GM23248 (cell line): ENCODE measurements at regions not wholly inside any gene's neighbourhood (a gene's known extent, or its start where the extent isn't known, plus 50 kb on each side); places are given as distances from the start of the nearest gene placed in this dataset.

Experiments
- DNase-seq: peaks from one replicate; pipeline ENCODE4 v3.0.0-alpha.2; 2015
- H2AFZ ChIP-seq: fragments of 200-600 bp; sonication (generic); 2 replicates; pipeline ENCODE4 v1.6.1; 2016; ENCODE audit warnings: antibody characterized with exemption
- H3F3A ChIP-seq: fragments of 200-600 bp; sonication (generic); 2 replicates; pipeline ENCODE4 v1.6.1; 2016; ENCODE audit warnings: mild to moderate bottlenecking, antibody characterized with exemption, mixed run types; ENCODE audit not compliant: insufficient read depth
- H3K27ac ChIP-seq: fragments of 200-600 bp; sonication (generic); 2 replicates; pipeline ENCODE4 v1.5.1; 2016; ENCODE audit warnings: mild to moderate bottlenecking
- H3K27me3 ChIP-seq: fragments of 200-600 bp; sonication (generic); replicated peaks from 2 replicates; pipeline ENCODE4 v1.6.1; 2016; ENCODE audit warnings: mild to moderate bottlenecking; ENCODE audit not compliant: insufficient read depth
- H3K36me3 ChIP-seq: fragments of 200-600 bp; sonication (generic); 2 replicates; pipeline ENCODE4 v1.6.1; 2016; ENCODE audit warnings: low read depth, mild to moderate bottlenecking
- H3K4me1 ChIP-seq: fragments of 200-600 bp; sonication (generic); 2 replicates; pipeline ENCODE4 v1.6.1; 2016; ENCODE audit warnings: mild to moderate bottlenecking; ENCODE audit not compliant: insufficient read depth
- H3K4me2 ChIP-seq: fragments of 200-600 bp; sonication (generic); one replicate; pipeline ENCODE4 v1.6.1; 2016; ENCODE audit warnings: mild to moderate bottlenecking; ENCODE audit not compliant: unreplicated experiment
- H3K4me3 ChIP-seq: fragments of 200-600 bp; sonication (generic); 2 replicates; pipeline ENCODE4 v1.5.1; 2016; ENCODE audit warnings: mild to moderate bottlenecking
- H3K79me2 ChIP-seq: fragments of 200-600 bp; sonication (generic); 2 replicates; pipeline ENCODE4 v1.6.1; 2016; ENCODE audit warnings: mild to moderate bottlenecking; ENCODE audit not compliant: insufficient read depth
- H3K9ac ChIP-seq: fragments of 200-600 bp; sonication (generic); 2 replicates; pipeline ENCODE4 v1.6.1; 2016; ENCODE audit warnings: mild to moderate bottlenecking
- H3K9me2 ChIP-seq: fragments of 200-600 bp; sonication (generic); 2 replicates; pipeline ENCODE4 v1.6.1; 2016; ENCODE audit warnings: mixed run types, mild to moderate bottlenecking, moderate library complexity; ENCODE audit not compliant: insufficient read depth
- H3K9me3 ChIP-seq: fragments of 200-600 bp; sonication (generic); one replicate; pipeline ENCODE4 v1.6.1; 2017; ENCODE audit warnings: low read depth
- H4K20me1 ChIP-seq: fragments of 200-600 bp; sonication (generic); 2 replicates; pipeline ENCODE4 v1.6.0; 2016; ENCODE audit not compliant: insufficient read depth
- EZH2 ChIP-seq: fragments of 200-600 bp; sonication (generic); IDR thresholded peaks from 2 replicates; pipeline ENCODE4 v1.6.1; 2018; ENCODE audit warnings: antibody characterized with exemption, mild to moderate bottlenecking; ENCODE audit not compliant: insufficient read depth, poor library complexity, severe bottlenecking
- EZH2phosphoT487 ChIP-seq: fragments of 200-600 bp; sonication (generic); IDR thresholded peaks from 2 replicates; pipeline ENCODE4 v1.6.1; 2018; ENCODE audit warnings: antibody characterized with exemption, moderate library complexity, mild to moderate bottlenecking, low read depth; ENCODE audit not compliant: insufficient read depth
- WGBS, 2 experiments: methylation state at CpG; one replicate each; pipeline ENCODE4 v1.1.6; 2015 to 2017; ENCODE audit warnings: low lambda C conversion rate in 2 of 2, low coverage in 1 of 2; ENCODE audit errors: missing lambda C conversion rate in 2 of 2; 5-methylcytosine and 5-hydroxymethylcytosine counted together
- in situ Hi-C: fragments of 300-500 bp; cut with MboI; formaldehyde crosslinking; loops from 2 replicates; pipeline ENCODE4 v1.15.0; 2020

DNA sequence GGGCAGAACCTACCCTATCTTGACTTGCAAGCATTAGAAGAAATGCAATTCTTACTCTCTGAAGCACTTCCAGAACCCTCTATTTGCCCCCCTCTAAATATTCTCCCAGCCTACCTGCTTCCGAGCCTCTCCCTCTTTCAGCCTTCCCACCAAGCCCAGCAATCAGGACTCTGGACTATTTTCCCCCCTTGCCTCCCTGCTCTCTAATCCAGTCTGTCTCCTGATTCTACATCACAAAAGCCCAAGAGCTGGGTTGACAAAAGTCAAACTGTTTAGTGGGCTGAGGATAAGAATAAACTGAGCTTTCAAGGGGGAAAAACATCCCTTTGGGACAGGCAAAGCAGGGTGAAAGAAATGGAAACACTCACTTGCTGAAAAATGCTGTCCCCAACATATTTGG lies 123.2 kb upstream of the KIF2A start:
- no peak overlapping the region for H3K4me2 ChIP-seq
- no peaks in the 10 kb centered on the region for H3K4me1 ChIP-seq
- DNase-seq, result no peak
- H3K36me3 ChIP-seq, result no peaks in the 10 kb centered on the region
- WGBS, 2 experiments, result 13 to 21% methylated on average over 1 of the region's 1 CpG
- H3K79me2 ChIP-seq, result no peaks in the 10 kb centered on the region
- no peak overlapping the region for H3K27ac ChIP-seq
- H4K20me1 ChIP-seq, result no peaks in the 10 kb centered on the region
- no peaks in the 10 kb centered on the region for H3K9me3 ChIP-seq
- H2AFZ ChIP-seq, result no peak overlapping the region
- in situ Hi-C loops, result no loop called here
- no peaks in the 10 kb centered on the region for H3F3A ChIP-seq
- H3K4me3 ChIP-seq, result no peak overlapping the region
- TF ChIP-seq EZH2 (no peak), EZH2phosphoT487 (no peak)
- H3K9ac ChIP-seq, result no peak overlapping the region
- no peaks in the 10 kb centered on the region; the same call in 1 of the 2 replicates for H3K27me3 ChIP-seq
- no peaks in the 10 kb centered on the region for H3K9me2 ChIP-seq

DNA sequence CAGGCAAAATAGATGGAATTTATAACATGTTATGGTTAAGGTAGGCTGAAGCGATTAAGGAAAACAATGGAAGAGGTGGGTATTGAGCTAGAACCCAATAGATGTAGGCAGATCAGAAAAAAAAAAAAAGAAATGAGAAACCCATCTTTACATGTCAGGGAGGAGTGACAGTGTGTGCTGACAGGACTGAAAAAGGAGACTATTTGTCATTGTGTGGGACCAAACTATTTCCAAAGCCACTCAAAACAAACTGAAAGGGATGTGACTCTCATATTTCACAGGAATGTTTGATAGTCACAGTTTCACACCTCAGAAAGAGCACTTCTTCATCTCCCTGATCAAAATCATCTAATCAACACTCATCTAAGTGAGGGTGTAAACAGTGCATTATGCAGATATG lies 122.3 kb upstream of the KIF2A start:
- no peaks in the 10 kb centered on the region for H3K4me1 ChIP-seq
- no peak overlapping the region for H3K4me2 ChIP-seq
- no peak overlapping the region for H2AFZ ChIP-seq
- H3K36me3 ChIP-seq, result no peaks in the 10 kb centered on the region
- H3K79me2 ChIP-seq, result no peaks in the 10 kb centered on the region
- H3K9ac ChIP-seq, result no peak overlapping the region
- H3F3A ChIP-seq, result no peaks in the 10 kb centered on the region
- H3K4me3 ChIP-seq, result no peak overlapping the region
- no peak overlapping the region for H3K27ac ChIP-seq
- no peak for TF ChIP-seq EZH2phosphoT487
- no peaks in the 10 kb centered on the region for H3K9me2 ChIP-seq
- 65 to 74% methylated on average over 1 of the region's 1 CpG for WGBS, 2 experiments
- in situ Hi-C loops, result no loop called here
- H3K27me3 ChIP-seq, result no peaks in the 10 kb centered on the region; the same call in 1 of the 2 replicates
- no peaks in the 10 kb centered on the region for H3K9me3 ChIP-seq
- H4K20me1 ChIP-seq, result no peaks in the 10 kb centered on the region
- DNase-seq, result no peak

DNA sequence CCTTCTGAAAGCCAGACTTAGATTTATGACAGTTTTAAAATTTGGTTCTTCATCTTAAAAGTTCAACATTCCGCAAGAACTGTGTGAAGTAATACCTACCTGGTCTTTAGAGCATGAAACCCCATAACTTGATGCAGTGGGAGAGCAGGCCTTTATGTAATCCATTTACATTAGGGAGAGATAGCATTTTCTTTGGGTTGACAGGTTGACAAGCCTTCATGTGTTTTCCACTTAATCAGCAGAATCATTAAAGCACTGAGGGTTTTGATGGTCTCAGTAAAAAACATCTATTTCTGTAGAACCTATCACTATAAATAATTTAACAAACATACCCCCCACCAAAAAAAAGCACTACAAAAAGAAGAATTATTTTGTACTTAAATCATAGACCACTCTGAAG lies 121.6 kb upstream of the KIF2A start:
- H3K36me3 ChIP-seq, result no peaks in the 10 kb centered on the region
- no peaks in the 10 kb centered on the region; the same call in 1 of the 2 replicates for H3K27me3 ChIP-seq
- H3K79me2 ChIP-seq, result no peaks in the 10 kb centered on the region
- in situ Hi-C loops, result no loop called here
- H3F3A ChIP-seq, result no peaks in the 10 kb centered on the region
- H2AFZ ChIP-seq, result no peak overlapping the region
- H4K20me1 ChIP-seq, result no peaks in the 10 kb centered on the region
- H3K4me3 ChIP-seq, result no peak overlapping the region
- no peak for DNase-seq
- no peak overlapping the region for H3K27ac ChIP-seq
- no peak for TF ChIP-seq EZH2
- TF ChIP-seq EZH2phosphoT487, result no peak
- H3K9ac ChIP-seq, result no peak overlapping the region
- H3K9me3 ChIP-seq, result no peaks in the 10 kb centered on the region
- H3K4me2 ChIP-seq, result no peak overlapping the region
- no peaks in the 10 kb centered on the region for H3K4me1 ChIP-seq
- no peaks in the 10 kb centered on the region for H3K9me2 ChIP-seq
- WGBS, 2 experiments, result 50 to 68% methylated on average over 1 of the region's 1 CpG

DNA sequence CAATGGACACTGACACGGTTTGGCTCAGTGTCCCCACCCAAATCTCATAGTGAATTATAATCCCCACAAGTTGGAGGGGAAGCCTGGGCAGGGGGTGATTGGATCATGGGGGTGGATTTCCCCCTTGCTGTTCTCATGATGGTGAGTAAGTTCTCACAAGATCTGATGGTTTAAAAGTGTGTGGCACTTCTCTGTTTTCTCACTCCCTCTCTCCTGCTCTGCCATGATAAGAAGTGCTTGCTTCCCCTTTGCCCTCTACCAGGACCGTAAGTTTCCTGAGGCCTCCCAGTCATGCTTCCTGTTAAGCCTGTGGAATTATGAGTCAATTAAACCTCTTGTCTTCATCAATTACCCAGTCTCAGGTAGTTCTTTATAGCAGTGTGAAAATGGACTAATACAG lies 115.8 kb upstream of the KIF2A start:
- no peak overlapping the region for H3K9ac ChIP-seq
- H2AFZ ChIP-seq, result no peak overlapping the region
- no peak overlapping the region for H3K27ac ChIP-seq
- H3K27me3 ChIP-seq, result no peaks in the 10 kb centered on the region; the same call in 1 of the 2 replicates
- no peaks in the 10 kb centered on the region for H3K9me2 ChIP-seq
- H3K4me2 ChIP-seq, result no peak overlapping the region
- H3K4me3 ChIP-seq, result no peak overlapping the region
- H3K79me2 ChIP-seq, result no peaks in the 10 kb centered on the region
- H3K4me1 ChIP-seq, result no peaks in the 10 kb centered on the region
- no peaks in the 10 kb centered on the region for H3K36me3 ChIP-seq
- WGBS, 2 experiments, result 30 to 48% methylated on average over 2 of the region's 2 CpGs
- H3K9me3 ChIP-seq, result no peaks in the 10 kb centered on the region
- no peaks in the 10 kb centered on the region for H3F3A ChIP-seq
- in situ Hi-C loops, result no loop called here
- no peak for TF ChIP-seq EZH2phosphoT487
- H4K20me1 ChIP-seq, result no peaks in the 10 kb centered on the region
- DNase-seq, result no peak

DNA sequence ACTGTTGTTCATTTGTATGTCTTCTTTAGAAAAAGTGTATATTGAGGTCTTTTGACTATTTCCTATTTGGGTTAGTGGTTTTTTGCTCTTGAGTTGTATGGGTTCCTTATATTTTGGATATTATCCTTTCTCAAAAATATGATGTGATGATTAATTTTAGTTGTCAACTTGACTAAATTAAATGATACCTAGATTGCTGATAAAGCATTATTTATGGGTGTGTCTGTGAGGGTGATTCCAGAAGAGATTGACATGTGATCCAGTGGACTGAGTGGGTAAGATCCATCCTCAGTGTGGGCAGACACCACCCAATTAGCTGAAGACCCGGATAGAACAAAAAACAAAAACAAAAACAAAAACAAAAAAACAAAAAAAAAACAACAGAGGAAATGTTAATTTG lies 115.1 kb upstream of the KIF2A start:
- DNase-seq, result no peak
- no peaks in the 10 kb centered on the region for H3K27me3 ChIP-seq
- no peaks in the 10 kb centered on the region for H3K9me2 ChIP-seq
- no peaks in the 10 kb centered on the region for H3K4me1 ChIP-seq
- H4K20me1 ChIP-seq, result no peaks in the 10 kb centered on the region
- H3F3A ChIP-seq, result no peaks in the 10 kb centered on the region
- H3K9ac ChIP-seq, result no peak overlapping the region
- no peak overlapping the region for H3K4me2 ChIP-seq
- in situ Hi-C loops, result no loop called here
- no peaks in the 10 kb centered on the region for H3K9me3 ChIP-seq
- no peak overlapping the region for H3K4me3 ChIP-seq
- no peak for TF ChIP-seq EZH2
- TF ChIP-seq EZH2phosphoT487, result no peak
- H3K36me3 ChIP-seq, result no peaks in the 10 kb centered on the region
- H3K79me2 ChIP-seq, result no peaks in the 10 kb centered on the region
- no peak overlapping the region for H2AFZ ChIP-seq
- no peak overlapping the region for H3K27ac ChIP-seq
- 5 to 13% methylated on average over 1 of the region's 1 CpG for WGBS, 2 experiments
